MM.1S (cell line): ENCODE measurements at regions not wholly inside any gene's neighbourhood (a gene's known extent, or its start where the extent isn't known, plus 50 kb on each side); places are given as distances from the start of the nearest gene placed in this dataset.

Experiments used
- EZH2 ChIP-seq: fragments of 300-600 bp; sonication (generic); optimal IDR thresholded peaks from 2 replicates; pipeline ENCODE3; 2017; ENCODE audit warnings: low read depth, mild to moderate bottlenecking, antibody characterized with exemption, low read length, mixed read lengths
- TF ChIP-seq, protein P1 (sequence below): fragments of 300-600 bp; sonication (generic); IDR thresholded peaks from 2 replicates; pipeline ENCODE4 v1.5.1; 2016; ENCODE audit warnings: antibody characterized with exemption, low read length, mixed read lengths

- no peak for TF ChIP-seq EZH2
- TF ChIP-seq, protein P1, sequence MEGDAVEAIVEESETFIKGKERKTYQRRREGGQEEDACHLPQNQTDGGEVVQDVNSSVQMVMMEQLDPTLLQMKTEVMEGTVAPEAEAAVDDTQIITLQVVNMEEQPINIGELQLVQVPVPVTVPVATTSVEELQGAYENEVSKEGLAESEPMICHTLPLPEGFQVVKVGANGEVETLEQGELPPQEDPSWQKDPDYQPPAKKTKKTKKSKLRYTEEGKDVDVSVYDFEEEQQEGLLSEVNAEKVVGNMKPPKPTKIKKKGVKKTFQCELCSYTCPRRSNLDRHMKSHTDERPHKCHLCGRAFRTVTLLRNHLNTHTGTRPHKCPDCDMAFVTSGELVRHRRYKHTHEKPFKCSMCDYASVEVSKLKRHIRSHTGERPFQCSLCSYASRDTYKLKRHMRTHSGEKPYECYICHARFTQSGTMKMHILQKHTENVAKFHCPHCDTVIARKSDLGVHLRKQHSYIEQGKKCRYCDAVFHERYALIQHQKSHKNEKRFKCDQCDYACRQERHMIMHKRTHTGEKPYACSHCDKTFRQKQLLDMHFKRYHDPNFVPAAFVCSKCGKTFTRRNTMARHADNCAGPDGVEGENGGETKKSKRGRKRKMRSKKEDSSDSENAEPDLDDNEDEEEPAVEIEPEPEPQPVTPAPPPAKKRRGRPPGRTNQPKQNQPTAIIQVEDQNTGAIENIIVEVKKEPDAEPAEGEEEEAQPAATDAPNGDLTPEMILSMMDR = no peak
Observed at GRCh38 chr9:103680581-103680980, 413.5 kb upstream of the SMC2 start.
